AG20443 (cell line): ENCODE measurements at regions not wholly inside any gene's neighbourhood (a gene's known extent, or its start where the extent isn't known, plus 50 kb on each side); places are given as distances from the start of the nearest gene placed in this dataset.

Experiments
- DNase-seq: peaks from one replicate; pipeline ENCODE4 v3.0.0; 2012; ENCODE audit warnings: low spot score, mixed read lengths

DNA sequence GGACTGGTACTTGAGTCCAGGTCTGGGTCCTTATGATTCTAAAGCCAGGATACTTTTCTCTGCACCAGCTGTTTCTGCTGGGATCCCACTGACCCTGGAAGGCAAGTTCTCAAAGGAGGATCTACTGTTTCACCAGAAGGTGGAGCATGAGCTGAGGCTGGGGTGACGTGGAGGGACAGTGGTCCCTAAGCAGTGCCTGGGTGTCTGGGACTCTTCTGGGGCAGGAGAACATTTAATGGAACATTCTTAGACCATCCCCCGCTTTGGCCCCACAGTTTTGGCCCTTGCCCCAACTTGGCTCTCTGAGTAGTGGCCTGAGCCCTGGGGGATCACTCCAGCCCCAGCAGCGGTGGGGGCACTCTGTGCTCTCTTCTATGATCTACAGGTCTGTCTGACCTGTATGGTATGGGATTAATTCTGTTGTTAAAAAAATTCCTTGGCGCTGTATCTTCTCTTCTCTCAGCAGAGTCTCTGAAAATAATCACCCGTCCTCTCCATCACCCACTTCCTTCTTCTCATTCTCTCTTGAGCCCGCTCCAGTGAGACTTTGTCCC is 60.3 kb upstream of the CSF3R start:
- no peak for DNase-seq

DNA sequence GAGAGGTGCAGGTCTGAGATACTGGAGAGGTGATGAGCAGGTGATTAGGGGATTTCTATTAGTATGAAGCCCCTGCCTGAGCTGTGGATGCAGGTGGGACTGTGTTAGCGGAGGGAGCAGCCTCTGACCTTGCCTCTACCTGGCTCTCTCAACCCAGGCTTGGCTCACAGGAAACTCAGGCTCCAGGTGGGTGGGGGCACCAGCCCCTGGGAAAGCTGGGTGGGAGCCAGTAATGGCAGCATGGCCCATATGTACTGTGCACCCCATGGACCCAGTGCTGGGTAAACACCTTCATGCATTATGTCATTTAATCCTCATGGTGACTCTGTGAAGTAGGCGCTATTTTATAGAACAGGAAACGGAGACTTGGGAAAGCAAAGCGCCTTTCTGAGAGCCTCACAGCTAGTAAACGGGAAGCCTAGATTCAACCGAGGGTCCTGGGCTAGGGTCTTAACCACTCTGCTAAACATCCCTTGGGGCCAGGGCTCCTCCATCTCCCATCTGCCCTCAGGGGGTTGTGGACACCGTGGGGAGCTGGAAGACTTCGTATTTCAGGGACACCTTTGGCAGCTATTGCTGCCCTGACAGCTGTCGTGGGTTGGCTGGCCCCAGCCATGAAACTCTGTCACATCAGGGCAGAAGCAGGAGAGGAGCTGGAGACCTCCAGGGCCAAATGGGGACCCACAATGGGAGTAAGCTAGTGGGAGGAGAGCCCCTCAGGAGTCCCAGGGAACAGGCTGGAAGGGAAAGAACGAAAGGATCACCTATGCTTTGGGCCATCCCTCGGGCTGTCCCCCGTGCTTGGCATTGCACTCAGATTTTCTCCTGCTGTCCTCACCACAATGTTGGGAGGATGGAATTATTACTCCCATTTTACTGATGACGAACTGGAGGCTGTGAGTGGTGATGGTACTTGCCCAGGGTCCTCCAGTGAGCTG is 59.6 kb upstream of the CSF3R start:
- no peak for DNase-seq

DNA sequence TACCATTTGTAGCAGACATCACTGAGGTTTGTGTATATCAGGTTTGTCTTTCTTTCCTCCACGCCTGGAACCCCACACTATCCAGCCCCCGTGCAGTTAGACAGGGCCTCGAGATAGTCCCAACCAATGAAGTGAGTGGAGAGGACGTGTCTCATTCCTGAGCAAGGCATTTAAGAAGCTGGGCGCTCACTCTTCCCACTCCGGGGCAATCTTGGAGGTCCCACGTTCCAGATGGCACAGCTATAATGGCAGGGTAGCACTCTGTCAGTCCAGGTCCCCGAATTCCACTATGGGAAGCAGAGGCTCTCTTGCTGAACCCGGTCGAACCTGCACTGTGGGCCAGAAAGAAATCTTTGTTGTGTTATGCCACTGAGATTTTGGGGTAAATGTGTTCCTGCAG is 57.3 kb upstream of the CSF3R start:
- DNase-seq, result no peak

DNA sequence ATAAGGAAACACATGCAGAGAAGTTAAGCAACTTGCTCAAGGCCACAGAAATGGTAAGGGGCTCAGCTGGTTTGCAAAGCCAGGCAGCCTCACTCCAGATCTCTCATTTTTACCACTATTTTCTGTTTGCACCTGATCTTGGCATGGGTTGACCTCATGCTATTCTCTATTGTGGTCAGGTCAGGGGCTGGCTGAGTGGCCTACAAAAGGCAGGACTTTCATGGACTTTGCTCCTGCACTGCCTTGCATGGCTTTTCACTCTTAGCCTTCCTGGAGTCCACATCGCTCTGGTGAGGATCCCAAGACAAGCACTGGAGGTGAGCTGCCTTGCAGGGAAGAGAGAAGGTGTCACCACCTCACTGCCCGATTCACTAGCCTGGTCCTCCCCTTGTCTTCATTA is 56.8 kb upstream of the CSF3R start:
- DNase-seq, result no peak

DNA sequence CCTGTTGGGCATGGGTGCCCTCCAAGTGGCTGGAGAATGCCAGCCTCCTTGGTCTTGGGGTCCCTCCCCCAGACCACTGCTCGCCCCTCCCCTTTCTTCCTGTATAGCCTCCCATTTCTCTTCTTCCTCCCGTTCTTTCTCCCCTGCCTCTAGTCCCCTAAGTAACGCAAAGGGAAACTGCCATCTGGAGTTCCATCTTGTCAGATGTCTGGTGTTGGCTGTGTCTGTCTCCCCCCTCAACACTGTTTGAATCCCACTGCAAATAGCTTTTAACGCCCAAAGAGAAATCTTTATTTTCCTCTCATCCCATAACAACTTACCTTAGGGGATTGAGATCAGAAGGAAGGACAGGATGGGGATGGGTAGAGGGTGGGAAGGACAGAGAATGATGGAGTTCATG is 55.3 kb upstream of the CSF3R start:
- DNase-seq, result no peak

DNA sequence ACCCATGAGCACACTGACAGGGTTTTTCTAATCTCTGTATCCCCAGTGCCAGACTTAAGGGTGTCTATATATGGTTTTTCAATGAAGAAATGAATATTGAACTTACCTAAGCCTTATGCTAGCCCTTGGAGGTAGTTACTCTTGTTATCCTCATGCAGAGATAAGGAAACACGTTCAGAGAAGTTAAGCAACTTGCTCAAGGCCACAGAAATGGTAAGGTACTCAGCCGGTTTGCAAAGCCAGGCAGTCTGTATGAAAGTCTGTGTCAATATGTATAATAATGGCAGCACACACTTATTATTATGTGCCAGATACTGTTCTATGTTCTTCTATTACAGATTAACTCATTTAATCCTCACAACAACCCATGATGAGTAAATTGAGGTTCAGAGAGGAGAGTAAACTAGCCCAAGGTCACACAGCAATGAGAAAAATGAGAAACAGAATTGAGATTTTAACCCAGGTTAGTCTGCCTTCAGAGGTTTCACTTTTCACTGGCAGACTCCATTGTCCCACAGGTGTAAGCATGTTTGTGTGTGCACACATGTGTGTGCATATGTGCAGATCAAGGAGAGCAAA is 54.6 kb upstream of the CSF3R start:
- no peak for DNase-seq

DNA sequence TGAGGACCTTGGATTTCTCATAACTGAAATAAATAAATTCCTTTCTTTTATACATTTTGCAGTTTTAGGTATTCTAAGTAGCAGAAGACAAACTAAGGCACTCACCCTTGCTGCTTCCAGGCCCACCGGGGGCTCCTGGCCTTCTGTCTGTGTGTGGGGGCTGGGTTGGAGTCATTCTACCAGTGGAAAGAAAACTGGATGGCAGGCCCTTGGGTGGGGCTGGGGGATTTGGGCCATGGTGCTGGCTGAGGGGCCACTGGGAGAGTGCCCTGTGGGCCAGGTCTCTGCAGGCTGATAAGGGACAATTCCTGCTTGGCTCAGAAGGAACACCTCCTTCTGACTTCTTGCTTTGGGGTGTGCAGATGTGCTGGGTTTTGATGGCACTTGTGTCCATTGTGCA is 54.0 kb upstream of the CSF3R start:
- no peak for DNase-seq

DNA sequence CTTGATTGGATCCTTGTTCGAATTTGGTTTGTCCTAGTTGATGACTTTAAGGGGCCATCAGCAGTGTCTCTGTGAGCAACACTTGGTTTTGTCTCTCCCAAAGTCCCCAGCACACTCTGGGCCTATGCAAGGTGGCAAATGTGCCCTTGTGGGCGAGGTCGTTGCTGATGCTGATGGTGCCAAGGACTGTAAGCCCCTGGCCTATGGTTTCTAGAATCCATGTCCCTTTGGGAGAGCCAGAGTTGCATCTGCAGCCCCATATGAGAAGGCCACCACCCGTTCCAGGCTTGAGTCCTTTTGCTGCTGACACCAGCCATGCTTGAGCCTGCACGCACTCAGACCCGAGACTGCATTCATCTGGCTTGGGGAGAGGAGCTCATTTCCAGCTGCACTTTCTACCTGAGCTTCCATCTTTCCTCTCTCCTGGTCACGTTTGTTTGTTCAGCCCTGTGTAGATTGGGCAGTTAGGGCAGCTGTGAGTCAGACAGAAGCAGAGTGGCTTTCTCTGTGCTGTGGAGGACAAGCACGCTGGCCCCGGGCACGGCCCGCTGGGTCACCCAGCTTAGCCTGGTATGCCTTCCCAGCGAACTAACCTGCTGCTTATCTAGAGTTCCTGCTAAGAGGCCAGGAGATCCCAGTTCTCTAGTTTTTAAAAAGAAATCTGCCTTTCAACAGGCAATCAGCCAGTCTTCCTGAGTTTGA is 52.1 kb upstream of the CSF3R start:
- DNase-seq, result no peak

DNA sequence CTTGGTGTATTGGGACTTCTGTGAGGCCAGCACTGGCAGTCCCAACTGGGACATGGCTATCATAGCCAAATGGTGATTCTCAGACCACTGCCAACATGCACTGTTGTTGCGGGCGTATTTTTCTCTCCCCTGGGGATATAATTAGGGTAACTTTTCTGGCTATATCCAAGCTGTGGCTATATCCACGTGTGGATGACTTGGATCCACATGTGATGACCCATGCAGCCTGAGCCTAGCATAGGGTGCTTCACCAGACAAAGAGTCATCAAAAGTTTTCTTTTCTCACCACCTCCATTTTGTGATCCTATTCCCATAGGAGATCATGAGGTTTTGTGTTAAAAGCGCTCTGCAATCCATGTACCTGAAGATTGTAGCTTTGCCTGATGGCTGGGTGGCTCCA is 51.2 kb upstream of the CSF3R start:
- no peak for DNase-seq

DNA sequence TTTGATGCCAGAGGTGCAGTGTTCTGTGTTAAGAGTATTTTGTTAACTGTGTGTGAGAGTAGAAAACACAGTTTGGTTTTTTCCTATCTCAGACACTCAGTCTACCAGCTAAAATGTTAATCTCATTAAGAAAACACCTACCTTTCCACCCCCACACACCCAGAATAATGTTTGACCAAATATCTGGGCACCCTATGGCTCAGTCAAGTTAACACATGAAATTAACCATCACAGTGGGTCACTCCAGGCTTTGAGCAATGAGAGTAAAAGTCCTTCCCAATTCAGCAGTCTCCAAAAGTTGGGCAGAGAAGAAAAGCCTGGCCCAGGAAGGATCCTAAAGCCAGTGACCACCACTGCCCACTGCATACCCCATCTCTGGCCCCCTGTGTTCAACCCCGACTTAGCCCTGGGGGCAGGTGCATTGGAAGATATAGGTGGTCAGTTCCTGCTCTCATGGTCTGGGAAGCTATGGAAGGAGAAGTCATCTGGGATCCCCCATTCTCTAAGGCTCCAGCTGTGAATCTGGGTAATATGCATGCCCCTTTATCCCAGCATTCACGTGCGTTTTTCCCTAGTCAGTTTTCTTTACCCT is 50.2 kb upstream of the CSF3R start:
- DNase-seq, result no peak
